ENCODE measurements at regions not wholly inside any gene's neighbourhood (a gene's known extent, or its start where the extent isn't known, plus 50 kb on each side); places are given as distances from the start of the nearest gene placed in this dataset.

DNA sequence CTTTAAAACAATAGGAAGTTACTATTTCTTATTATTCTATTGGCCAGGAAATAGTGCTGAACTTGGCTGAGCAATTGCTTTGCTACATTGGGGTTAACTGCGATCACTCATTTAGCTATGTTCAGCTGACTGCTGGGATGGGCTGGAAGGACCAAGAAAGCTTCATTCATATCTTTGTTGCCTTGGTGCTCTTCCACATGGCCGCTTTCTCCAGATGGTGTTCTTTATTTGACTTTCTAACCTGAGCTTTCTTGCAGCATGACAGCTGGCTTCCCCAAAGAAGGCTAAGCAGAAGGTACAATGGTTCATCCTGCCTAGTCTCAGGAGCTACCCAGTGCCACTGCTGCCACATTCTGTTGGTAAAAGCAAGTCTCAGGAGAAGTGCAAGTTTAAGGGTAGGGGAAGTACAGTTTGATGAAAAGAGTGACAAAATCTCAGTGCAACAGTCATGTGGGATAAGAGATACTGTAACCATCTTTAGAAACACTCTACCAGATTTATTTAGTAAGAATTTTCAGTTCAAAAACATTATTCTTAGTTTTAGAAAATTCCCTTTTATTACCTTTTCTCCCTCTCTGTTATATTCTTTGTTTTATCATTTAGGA, 180.6 kb upstream of the RBMS1 start:
- Histone ChIP-seq H3K4me3 (ENCODE audit: low read depth, low read length) (no peak overlapping the region), H3K36me3 (no peaks in the 10 kb centered on the region), H3K27ac (no peak overlapping the region), H3K27me3 (ENCODE audit: insufficient read depth, low read depth, severe bottlenecking) (no peaks in the 10 kb centered on the region), H3K9me3 (ENCODE audit: severe bottlenecking) (no peaks in the 10 kb centered on the region)
- TF ChIP-seq, protein P1, sequence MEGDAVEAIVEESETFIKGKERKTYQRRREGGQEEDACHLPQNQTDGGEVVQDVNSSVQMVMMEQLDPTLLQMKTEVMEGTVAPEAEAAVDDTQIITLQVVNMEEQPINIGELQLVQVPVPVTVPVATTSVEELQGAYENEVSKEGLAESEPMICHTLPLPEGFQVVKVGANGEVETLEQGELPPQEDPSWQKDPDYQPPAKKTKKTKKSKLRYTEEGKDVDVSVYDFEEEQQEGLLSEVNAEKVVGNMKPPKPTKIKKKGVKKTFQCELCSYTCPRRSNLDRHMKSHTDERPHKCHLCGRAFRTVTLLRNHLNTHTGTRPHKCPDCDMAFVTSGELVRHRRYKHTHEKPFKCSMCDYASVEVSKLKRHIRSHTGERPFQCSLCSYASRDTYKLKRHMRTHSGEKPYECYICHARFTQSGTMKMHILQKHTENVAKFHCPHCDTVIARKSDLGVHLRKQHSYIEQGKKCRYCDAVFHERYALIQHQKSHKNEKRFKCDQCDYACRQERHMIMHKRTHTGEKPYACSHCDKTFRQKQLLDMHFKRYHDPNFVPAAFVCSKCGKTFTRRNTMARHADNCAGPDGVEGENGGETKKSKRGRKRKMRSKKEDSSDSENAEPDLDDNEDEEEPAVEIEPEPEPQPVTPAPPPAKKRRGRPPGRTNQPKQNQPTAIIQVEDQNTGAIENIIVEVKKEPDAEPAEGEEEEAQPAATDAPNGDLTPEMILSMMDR (IDR thresholded peaks at IDR 0.05; ENCODE audit: low read depth, low read length): no peak
- DNase-seq: no peak

DNA sequence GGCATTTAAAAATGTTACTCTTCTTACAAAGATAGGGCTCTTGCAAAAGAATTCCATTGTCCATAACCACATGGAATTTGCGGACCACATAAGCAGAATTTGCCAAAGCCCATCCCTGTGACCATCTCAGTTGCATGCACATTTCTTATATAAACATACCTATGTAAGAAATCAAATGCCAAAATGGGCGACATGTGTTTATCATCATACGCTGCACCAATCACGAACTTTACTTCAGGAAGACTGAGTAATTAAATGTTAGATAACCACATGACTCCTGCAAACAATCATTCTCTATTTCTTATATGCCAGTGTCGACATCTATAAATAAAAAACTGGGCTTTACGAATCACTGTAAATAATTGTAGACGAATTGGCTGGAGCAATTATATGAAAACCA, 186.1 kb upstream of the RBMS1 start:
- Histone ChIP-seq H3K9me3 (ENCODE audit: severe bottlenecking) (no peaks in the 10 kb centered on the region), H3K4me3 (ENCODE audit: low read depth, low read length) (no peak overlapping the region), H3K27ac (no peak overlapping the region), H3K36me3 (no peaks in the 10 kb centered on the region), H3K27me3 (ENCODE audit: insufficient read depth, low read depth, severe bottlenecking) (no peaks in the 10 kb centered on the region)
- no peak for DNase-seq
- TF ChIP-seq, protein P1 (IDR thresholded peaks at IDR 0.05; ENCODE audit: low read depth, low read length): no peak

DNA sequence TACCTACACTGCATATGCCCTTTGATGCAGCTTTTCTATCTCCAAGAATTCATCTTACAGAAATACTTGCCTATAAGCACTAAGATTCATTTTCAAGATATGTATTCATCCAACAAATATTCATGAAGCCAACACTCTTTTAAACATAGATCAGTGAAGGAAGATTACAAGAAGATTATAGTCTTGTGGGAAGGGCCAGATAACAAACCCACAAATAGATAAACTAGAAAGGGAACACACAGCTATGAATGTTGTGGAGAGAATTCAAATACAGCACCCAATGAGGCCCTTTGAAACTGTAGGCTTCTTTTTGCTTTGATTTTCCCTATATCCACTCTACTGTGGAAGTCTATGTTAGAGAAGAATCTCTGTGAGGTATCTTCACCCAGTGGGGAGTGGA, 186.7 kb upstream of the RBMS1 start:
- no peak for DNase-seq
- Histone ChIP-seq H3K9me3 (ENCODE audit: severe bottlenecking) (no peaks in the 10 kb centered on the region), H3K36me3 (no peaks in the 10 kb centered on the region), H3K27me3 (ENCODE audit: insufficient read depth, low read depth, severe bottlenecking) (no peaks in the 10 kb centered on the region), H3K27ac (no peak overlapping the region), H3K4me3 (ENCODE audit: low read depth, low read length) (no peak overlapping the region)
- TF ChIP-seq, protein P1 (IDR thresholded peaks at IDR 0.05; ENCODE audit: low read depth, low read length): no peak

DNA sequence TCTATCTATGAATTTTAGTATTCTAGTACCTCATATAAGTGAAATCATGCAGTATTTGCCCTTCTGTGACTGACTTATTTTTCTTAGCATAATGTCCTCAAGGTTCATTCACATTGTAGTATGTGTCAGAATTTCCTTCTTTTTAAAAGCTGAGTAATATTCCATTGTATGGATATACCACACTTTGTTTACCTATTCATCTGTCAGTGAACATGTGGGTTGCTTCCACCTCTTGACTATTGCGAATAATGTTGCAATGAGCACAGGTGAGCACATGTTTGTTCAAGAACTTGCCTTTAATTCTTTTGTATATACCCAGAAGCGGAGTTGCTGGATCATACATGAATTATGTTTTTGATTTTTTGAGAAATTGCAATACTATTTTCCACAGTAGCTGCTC, 187.4 kb upstream of the RBMS1 start:
- Histone ChIP-seq H3K4me3 (ENCODE audit: low read depth, low read length) (no peak overlapping the region), H3K9me3 (ENCODE audit: severe bottlenecking) (no peaks in the 10 kb centered on the region), H3K27ac (no peak overlapping the region), H3K27me3 (ENCODE audit: insufficient read depth, low read depth, severe bottlenecking) (no peaks in the 10 kb centered on the region), H3K36me3 (no peaks in the 10 kb centered on the region)
- DNase-seq: no peak
- TF ChIP-seq, protein P1 (IDR thresholded peaks at IDR 0.05; ENCODE audit: low read depth, low read length): no peak

DNA sequence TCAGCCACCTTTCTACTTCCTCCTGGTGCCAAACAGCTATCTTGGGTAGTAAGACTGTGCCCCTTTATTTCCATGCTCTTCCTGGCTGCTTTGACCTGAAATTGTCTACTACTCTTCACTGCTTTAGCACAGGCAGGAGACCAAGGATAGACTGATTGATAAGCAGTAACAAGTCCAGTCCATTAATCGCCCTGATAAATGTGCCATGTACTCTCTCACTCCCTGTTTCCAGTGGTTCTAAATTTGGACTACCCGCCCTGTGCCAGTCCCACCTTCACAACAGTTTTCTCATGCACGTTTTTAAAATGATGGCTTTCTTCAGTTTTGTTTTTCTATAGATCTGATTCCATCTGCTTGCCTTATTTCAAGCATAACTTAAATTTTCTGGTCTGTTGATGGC, 189.6 kb upstream of the RBMS1 start:
- DNase-seq: no peak
- TF ChIP-seq, protein P1 (IDR thresholded peaks at IDR 0.05; ENCODE audit: low read depth, low read length): no peak
- Histone ChIP-seq H3K27ac (no peak overlapping the region), H3K36me3 (no peaks in the 10 kb centered on the region), H3K9me3 (ENCODE audit: severe bottlenecking) (no peaks in the 10 kb centered on the region), H3K4me3 (ENCODE audit: low read depth, low read length) (no peak overlapping the region), H3K27me3 (ENCODE audit: insufficient read depth, low read depth, severe bottlenecking) (no peaks in the 10 kb centered on the region)

DNA sequence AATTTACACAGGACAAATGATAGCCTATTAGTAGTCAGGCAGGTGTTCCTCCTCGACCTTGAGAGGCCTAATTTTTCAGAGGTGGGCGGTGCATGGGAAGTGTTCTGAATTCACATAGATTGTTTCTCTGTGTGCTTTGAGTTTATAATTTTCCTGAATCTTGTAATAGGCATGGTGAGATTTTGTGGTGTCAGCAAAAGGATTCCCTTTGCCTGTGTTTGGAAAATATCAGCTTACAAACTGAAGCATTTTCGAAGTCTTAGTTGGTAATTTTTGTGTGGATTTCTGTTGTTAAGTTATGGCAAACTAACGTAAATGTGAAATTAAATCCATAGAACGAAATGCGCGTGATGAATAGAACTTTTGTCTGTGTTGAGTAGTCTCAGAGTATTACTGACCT, 194.0 kb upstream of the RBMS1 start:
- no peaks in the 10 kb centered on the region for H3K9me3 ChIP-seq (ENCODE audit: severe bottlenecking)
- H3K27me3 ChIP-seq (ENCODE audit: insufficient read depth, low read depth, severe bottlenecking): no peaks in the 10 kb centered on the region
- no peak for DNase-seq
- TF ChIP-seq, protein P1 (IDR thresholded peaks at IDR 0.05; ENCODE audit: low read depth, low read length): no peak
- H3K27ac ChIP-seq: no peak overlapping the region
- H3K4me3 ChIP-seq (ENCODE audit: low read depth, low read length): no peak overlapping the region
- H3K36me3 ChIP-seq: no peaks in the 10 kb centered on the region
